Hepatocyte (in vitro differentiated cells): ENCODE measurements at regions not wholly inside any gene's neighbourhood (a gene's known extent, or its start where the extent isn't known, plus 50 kb on each side); places are given as distances from the start of the nearest gene placed in this dataset.

Experiments
- DNase-seq: peaks from one replicate; pipeline ENCODE4 v3.0.0-alpha.2; 2016; ENCODE audit warnings: low spot score
- H2AFZ ChIP-seq: fragments of 200-600 bp; sonication (generic); 2 replicates; pipeline ENCODE4 v1.6.0; 2016; ENCODE audit warnings: antibody characterized with exemption, mild to moderate bottlenecking
- H3K27ac ChIP-seq: fragments of 200-600 bp; sonication (generic); 2 replicates; pipeline ENCODE4 v1.5.1; 2016; ENCODE audit warnings: mild to moderate bottlenecking
- H3K27me3 ChIP-seq: fragments of 200-600 bp; sonication (generic); 2 replicates; pipeline ENCODE4 v1.6.1; 2016
- H3K36me3 ChIP-seq: fragments of 200-600 bp; sonication (generic); replicated peaks from 2 replicates; pipeline ENCODE4 v1.5.1; 2016; ENCODE audit warnings: low read depth; ENCODE audit not compliant: insufficient read depth
- H3K4me1 ChIP-seq: fragments of 200-600 bp; sonication (generic); 2 replicates; pipeline ENCODE4 v1.5.1; 2016; ENCODE audit warnings: mild to moderate bottlenecking, moderate library complexity; ENCODE audit not compliant: insufficient read depth
- H3K4me2 ChIP-seq: fragments of 200-600 bp; sonication (generic); 2 replicates; pipeline ENCODE4 v1.6.0; 2016
- H3K4me3 ChIP-seq: fragments of 200-600 bp; sonication (generic); 2 replicates; pipeline ENCODE4 v1.5.1; 2016; ENCODE audit warnings: mild to moderate bottlenecking
- H3K79me2 ChIP-seq: fragments of 200-600 bp; sonication (generic); 2 replicates; pipeline ENCODE4 v1.6.0; 2017; ENCODE audit warnings: mild to moderate bottlenecking
- H3K9me2 ChIP-seq: fragments of 200-600 bp; sonication (generic); replicated peaks from 2 replicates; pipeline ENCODE4 v1.6.0; 2017; ENCODE audit warnings: mild to moderate bottlenecking; ENCODE audit not compliant: insufficient read depth
- H3K9me3 ChIP-seq: fragments of 200-600 bp; sonication (generic); 2 replicates; pipeline ENCODE4 v1.5.1; 2016; ENCODE audit warnings: low read depth, mild to moderate bottlenecking
- H4K20me1 ChIP-seq: fragments of 200-600 bp; sonication (generic); 2 replicates; pipeline ENCODE4 v1.6.0; 2016; ENCODE audit warnings: mild to moderate bottlenecking; ENCODE audit not compliant: insufficient read depth, poor library complexity, severe bottlenecking
- CTCF ChIP-seq: fragments of 200-600 bp; sonication (generic); IDR thresholded peaks from 2 replicates; pipeline ENCODE4 v1.5.1; 2016; ENCODE audit warnings: antibody characterized with exemption, mild to moderate bottlenecking; ENCODE audit not compliant: poor library complexity
- EZH2 ChIP-seq: fragments of 200-600 bp; sonication (generic); IDR thresholded peaks from 2 replicates; pipeline ENCODE4 v1.6.1; 2016; ENCODE audit warnings: antibody characterized with exemption, mild to moderate bottlenecking, borderline replicate concordance
- EZH2phosphoT487 ChIP-seq: fragments of 200-600 bp; sonication (generic); IDR thresholded peaks from one replicate; pipeline ENCODE4 v1.6.1; 2018; ENCODE audit warnings: antibody characterized with exemption, mild to moderate bottlenecking, low read depth, moderate library complexity; ENCODE audit not compliant: unreplicated experiment, severe bottlenecking
- WGBS: methylation state at CpG from one replicate; pipeline ENCODE4 v1.1.6; 2016; ENCODE audit warnings: low lambda C conversion rate; ENCODE audit errors: missing lambda C conversion rate; 5-methylcytosine and 5-hydroxymethylcytosine counted together

GRCh38 chr5:91910247-91910646, 527.1 kb upstream of the ARRDC3 start:
- H4K20me1 ChIP-seq, result no peaks in the 10 kb centered on the region
- 75% methylated on average over 2 of the region's 2 CpGs for WGBS
- no peak overlapping the region for H3K4me3 ChIP-seq
- H3K4me2 ChIP-seq, result no peak overlapping the region
- no peak overlapping the region for H3K27ac ChIP-seq
- no peaks in the 10 kb centered on the region for H3K9me2 ChIP-seq
- no peak for DNase-seq
- no peaks in the 10 kb centered on the region for H3K79me2 ChIP-seq
- H3K4me1 ChIP-seq, result peaks cover 4% of the 10 kb centered on the region
- TF ChIP-seq EZH2 (no peak), EZH2phosphoT487 (no peak), CTCF (no peak)
- H2AFZ ChIP-seq, result no peak overlapping the region
- H3K9me3 ChIP-seq, result no peaks in the 10 kb centered on the region
- H3K36me3 ChIP-seq, result no peaks in the 10 kb centered on the region
- H3K27me3 ChIP-seq, result no peaks in the 10 kb centered on the region

GRCh38 chr5:91906494-91906893, 523.4 kb upstream of the ARRDC3 start:
- H3K4me2 ChIP-seq, result no peak overlapping the region
- H3K9me3 ChIP-seq, result no peaks in the 10 kb centered on the region
- no peak overlapping the region for H3K27ac ChIP-seq
- no peaks in the 10 kb centered on the region for H4K20me1 ChIP-seq
- H3K27me3 ChIP-seq, result no peaks in the 10 kb centered on the region
- no peaks in the 10 kb centered on the region for H3K79me2 ChIP-seq
- 84% methylated on average over 1 of the region's 1 CpG for WGBS
- H3K4me1 ChIP-seq, result peaks cover 4% of the 10 kb centered on the region
- no peak overlapping the region for H2AFZ ChIP-seq
- H3K4me3 ChIP-seq, result no peak overlapping the region
- TF ChIP-seq EZH2 (no peak), EZH2phosphoT487 (no peak), CTCF (no peak)
- H3K36me3 ChIP-seq, result no peaks in the 10 kb centered on the region
- DNase-seq, result no peak
- H3K9me2 ChIP-seq, result no peaks in the 10 kb centered on the region

GRCh38 chr5:91906027-91906426, 522.9 kb upstream of the ARRDC3 start:
- no peaks in the 10 kb centered on the region for H3K9me3 ChIP-seq
- no peak overlapping the region for H3K27ac ChIP-seq
- no peaks in the 10 kb centered on the region for H4K20me1 ChIP-seq

More at GRCh38 chr5:91906027-91906426, 522.9 kb upstream of the ARRDC3 start:
- DNase-seq, result peak; percentile 10
- no peaks in the 10 kb centered on the region for H3K79me2 ChIP-seq
- H3K4me3 ChIP-seq, result no peak overlapping the region
- no peak overlapping the region for H2AFZ ChIP-seq
- no peak for TF ChIP-seq EZH2
- TF ChIP-seq EZH2phosphoT487, result no peak
- no peak for TF ChIP-seq CTCF
- H3K4me1 ChIP-seq, result peaks cover 4% of the 10 kb centered on the region
- H3K4me2 ChIP-seq, result no peak overlapping the region
- H3K27me3 ChIP-seq, result no peaks in the 10 kb centered on the region
- no peaks in the 10 kb centered on the region for H3K36me3 ChIP-seq
- no peaks in the 10 kb centered on the region for H3K9me2 ChIP-seq
